HG02588 (cell line): ENCODE measurements at regions not wholly inside any gene's neighbourhood (a gene's known extent, or its start where the extent isn't known, plus 50 kb on each side); places are given as distances from the start of the nearest gene placed in this dataset.

Source experiments
- ATAC-seq: cut with Tn5 transposase; IDR thresholded peaks from one replicate; pipeline ENCODE4 v1.9.1; 2021; ENCODE audit warnings: mild to moderate bottlenecking, moderate library complexity; ENCODE audit not compliant: unreplicated experiment

DNA sequence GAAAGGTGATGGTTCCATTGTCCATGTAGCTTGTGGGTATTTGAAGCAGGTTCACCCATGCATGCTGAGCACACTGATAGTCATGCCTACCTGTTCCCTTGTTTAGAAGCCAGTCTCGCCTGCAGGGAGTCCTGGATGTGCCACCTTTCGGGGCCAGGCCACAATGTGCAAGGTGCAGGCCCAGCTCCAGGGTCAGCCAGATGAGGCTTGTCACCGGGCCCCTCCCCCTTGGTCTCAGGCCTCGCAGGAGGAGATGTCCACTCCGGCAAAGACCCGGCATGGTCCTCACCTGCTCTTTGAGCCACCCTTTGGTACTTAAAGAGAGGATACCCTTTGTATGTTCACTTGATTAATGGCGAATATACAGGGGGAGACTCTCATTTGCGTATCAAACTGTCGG is 140.4 kb upstream of the RTL1 start:
- ATAC-seq: no peak

DNA sequence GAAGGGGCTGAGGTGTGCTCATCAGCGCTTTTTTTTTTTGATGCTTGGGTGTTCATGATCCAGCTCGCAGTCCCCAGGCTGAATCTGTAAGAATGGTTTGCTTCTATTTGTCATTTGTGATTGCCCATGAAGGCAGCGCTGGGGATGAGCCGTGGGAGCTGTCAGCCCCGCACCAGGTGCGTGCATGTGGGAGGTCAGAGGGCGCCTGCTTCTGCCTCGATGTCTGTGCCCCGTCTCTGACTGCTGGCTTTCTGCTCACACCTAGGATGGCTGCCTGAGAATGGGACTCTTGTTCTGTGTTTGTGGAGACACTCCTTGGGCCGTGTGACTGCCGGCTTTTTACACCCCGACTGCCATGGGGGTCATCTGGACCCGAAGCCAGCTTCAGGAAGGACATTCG is 141.2 kb upstream of the RTL1 start:
- no peak for ATAC-seq

DNA sequence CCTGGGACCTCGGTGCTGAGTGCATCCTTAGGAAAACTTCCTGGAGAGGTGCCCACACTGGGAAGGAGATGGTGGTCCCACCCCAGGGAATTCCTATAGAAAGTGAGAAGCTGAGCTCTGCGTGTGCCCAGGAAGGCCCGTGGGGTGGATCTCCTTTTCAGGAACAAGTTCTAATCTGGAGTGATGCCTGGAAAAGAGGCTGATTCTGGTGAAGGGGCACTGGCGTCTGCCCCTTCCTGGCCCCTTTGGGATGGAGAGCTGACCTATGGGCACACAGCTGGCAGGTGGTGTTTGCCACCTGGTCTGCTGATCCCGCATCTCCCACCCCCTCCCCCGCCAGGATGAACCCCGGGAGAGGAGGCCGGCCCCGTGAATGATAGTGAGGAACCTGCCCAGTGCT is 142.0 kb upstream of the RTL1 start:
- no peak for ATAC-seq

DNA sequence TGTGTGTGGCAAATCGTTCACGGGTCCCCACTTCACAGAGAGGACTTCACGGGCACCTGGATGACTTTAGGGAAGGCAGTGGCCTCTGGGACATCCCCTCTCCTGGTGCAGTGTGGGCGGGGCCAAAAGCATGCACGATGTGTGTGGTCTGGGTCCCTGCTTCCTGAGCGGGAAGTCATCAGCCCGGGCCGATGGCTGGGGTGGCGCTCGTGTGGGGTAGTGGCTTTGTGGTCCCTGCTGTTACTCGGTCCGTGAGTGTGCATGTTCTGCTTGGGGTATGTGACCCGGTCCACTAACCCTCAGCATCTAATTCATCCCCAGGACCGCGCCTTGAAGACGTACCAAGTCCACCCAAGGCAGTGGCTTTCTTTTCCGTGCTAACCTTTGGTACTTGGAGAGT is 142.5 kb upstream of the RTL1 start:
- ATAC-seq: no peak

DNA sequence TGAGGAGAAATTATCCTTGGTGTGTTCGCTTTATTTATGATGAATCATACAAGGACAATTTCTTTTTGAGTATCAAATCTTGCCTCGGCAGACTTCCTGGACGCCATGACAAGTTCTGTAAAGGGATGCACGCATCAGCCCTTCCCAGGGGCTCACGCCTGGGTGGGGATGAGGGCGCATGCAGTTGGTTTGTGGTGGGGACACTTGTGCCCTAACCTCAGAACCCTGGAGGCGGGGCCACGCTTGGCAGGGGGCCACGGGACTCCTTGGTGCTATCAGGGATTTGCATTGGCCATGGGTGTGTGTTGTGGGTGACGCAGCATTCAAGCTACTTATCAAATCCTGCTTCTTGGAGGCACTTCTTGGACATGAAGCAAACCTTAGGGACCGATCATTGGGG is 143.8 kb upstream of the RTL1 start:
- ATAC-seq: no peak

DNA sequence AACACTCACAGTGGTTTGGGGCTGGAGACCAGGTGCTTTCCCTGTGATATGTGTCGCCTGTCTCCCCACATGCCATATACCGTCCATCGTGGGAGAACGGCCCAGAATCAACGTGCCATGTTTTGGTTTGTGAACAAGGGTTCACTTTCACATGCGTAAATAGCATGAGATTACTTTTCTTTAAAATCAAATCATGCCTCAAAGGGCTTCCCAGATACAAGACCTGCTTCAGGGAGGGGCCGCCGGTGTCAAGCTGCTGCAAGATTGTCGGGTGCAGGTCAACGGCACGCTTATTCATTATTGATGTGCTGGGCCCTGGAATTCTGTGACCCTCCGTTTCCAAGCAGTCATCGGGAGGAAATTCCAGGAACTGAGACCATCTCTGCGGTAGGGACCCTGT is 145.2 kb upstream of the RTL1 start:
- no peak for ATAC-seq

DNA sequence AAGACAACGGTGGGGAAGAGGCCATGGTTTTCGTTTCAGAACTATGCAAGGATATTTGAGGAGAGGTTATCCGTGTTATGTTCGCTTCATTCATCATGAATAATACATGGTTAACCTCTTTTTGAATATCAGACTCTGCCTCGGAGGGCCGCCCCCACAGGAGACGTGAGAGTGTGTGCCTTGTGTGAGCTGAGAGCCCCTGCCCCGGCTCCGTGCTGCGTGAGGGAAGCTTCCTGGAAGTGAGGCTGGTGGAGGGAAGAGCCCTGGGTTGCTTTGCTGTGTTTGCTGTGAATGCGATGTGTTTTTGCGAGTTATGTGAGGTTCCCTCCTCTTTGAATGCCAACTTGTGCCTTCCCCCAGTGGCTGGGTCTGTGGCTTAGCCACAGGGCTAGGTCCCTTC is 146.0 kb upstream of the RTL1 start:
- ATAC-seq: no peak

DNA sequence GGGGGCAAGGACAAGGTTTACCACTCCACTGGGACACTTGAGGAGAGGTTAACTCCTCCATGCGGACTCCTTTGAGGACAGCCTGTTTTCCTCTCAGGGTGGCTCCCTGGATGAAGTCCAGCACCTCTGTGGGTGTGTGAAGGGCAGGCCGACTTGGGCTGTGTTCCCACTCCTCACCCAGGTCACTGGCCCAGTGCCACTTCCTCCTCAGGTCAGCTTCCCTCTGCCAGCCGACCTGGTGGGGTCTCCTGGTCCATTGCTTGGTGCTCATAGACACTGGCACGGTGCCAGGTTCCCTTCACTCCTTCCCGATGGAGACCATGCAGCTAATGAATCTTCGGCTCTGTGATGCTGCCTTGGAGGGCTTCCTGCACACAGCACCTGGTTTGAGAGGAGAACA is 146.4 kb upstream of the RTL1 start:
- ATAC-seq: no peak

DNA sequence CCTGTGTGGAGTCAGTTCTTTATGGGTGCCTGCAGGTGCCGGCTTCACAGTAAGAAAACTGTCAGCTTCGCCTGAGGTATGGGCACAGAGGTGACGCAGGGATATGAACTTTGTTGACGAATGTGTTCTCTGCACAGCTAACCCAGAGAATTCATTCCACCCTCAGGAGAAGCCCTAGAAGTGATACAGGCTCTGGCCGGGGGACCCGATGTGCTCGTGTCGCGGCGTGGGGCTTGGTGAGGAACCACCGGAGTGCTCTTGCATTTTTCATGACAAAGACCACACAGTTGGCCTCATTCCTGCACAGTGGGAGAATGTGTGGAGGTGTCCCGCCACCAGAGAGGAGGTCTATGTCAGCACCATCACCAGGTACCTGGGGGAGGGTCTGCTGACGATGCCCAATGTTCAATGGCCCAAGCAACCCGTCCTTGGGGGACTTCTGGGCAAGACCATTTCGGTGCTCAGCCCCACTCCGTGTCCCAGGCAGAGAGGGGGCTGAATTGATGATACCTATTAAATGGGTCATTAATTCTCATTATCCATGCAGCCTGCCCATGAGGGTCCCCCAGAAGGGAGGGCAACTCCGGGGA is 147.5 kb upstream of the RTL1 start:
- no peak for ATAC-seq

DNA sequence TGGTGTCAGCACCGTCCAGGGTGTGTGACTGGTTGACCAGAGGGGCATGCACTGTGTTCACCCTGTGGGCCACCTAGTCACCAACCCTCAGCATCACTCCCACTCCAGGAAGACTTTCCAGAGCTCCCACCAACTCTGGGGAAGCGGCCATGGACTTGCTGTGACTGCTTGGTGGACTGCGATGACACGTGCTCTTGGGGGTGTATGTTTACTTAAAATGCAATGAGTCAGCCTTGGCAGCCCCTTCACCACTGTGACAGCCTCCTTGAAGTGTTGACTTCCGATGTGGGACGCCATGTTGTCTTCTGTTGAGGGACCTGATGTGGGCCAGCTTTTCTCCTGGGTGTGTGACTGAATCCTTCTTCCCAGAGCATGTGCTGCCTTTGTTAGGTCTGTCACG is 151.1 kb upstream of the RTL1 start:
- no peak for ATAC-seq

DNA sequence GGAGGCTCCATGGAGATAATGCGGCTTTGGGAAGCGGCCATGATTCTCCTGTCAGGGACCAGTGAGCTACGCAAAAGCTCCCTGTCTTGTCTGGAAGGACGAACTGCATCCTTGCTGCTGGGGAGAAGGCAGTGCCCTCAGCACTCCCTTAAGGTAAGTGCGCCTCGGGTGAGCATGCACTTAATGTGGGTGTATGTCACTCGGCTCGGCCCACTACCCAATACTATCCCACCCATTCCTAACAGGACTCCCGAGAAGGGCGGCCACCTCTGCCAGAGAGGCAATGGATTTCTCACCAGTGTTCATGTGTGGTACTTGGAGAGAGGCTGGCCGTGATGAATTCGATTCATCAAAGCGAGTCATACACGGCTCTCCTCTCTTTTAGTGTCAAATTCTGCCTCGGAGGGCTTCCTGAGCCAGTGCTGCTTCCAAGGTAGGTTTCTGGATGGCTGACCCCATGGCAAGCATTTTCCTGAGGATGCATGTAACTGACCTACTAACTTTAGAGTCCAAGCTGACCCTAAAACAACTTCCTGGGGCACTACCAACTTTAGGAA is 151.7 kb upstream of the RTL1 start:
- no peak for ATAC-seq

DNA sequence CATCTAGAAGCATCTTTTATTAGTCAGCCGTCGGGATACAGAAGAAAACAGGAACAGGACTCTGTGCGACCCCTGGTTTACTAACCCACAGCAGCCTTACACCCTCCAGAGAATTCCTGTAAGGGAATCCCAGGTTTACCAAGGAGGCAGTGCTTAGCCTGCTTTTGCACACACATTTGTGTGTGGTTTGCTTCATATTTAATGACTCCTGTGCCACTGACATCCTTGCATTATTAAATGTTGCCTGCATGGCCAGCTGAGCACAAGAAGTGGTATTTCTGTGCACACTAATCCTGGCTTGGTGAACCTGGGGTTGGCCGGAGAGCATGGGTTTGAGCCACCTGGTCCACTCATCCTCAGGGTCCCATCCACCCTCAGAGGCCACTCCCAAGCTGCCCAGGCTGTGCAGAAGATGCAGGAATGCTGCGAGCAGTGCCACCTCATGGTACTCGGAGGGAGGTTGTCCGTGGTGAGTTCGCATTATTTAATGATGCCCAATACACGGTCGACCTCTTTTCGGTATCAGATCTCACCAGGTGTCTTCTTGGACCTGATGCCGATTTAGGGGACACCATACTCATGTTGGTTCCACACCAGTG is 152.4 kb upstream of the RTL1 start:
- no peak for ATAC-seq

DNA sequence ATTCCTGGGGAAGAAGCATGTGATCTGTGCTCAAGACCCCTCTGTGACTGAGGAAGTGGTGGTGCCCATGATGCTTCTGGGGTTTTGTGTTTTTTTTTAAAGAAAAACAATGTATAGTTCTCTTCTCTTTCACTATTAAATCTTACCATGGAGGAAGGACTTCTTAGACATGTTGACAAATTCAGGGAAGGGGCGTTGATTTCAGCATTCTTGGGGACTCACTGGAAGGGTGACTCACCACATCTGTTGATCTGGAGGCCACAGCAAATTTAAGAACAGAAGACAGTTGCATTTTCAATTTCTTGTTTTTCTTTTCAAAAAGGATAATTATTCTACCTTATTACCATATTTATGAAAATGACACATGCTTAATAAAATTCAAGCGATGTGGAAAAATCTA is 152.9 kb upstream of the RTL1 start:
- ATAC-seq: no peak

DNA sequence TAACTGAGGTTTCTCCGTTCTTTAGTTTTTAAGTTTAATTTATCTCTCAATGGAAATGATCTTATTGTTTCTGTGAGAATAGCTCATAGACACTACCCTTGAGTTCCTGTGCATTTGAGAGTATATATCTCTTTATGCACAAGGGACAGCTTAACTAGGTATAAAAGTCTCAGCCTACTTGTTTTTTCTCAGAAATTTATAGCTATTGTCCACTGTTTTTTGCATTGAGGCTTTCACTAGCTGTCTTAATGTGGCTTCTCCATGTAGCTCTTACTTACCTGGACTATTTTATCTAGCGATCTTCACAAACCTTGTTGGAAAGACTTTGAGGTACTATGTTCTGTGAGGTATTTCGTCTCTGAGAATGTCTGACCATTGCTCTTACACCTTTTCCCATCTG is 153.9 kb upstream of the RTL1 start:
- no peak for ATAC-seq

DNA sequence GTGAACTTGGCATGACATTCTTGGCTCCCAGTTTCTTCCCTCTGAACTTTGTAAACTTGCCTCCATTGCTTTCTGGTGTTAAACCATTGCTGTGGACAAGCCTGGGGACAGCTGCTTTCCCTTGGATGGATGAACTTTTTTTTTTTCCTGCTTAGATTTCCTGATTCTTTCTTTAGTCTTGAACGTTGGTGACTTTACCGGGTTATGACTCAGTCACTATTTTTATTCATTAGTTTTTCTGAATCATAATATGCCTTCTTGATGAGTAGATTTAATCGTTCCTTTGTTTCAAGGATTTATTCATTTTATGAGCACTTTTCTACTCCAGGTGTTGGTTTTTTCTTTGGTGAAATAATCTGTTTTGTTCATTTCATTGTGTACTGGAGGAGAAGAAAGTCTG is 155.0 kb upstream of the RTL1 start:
- ATAC-seq: no peak

DNA sequence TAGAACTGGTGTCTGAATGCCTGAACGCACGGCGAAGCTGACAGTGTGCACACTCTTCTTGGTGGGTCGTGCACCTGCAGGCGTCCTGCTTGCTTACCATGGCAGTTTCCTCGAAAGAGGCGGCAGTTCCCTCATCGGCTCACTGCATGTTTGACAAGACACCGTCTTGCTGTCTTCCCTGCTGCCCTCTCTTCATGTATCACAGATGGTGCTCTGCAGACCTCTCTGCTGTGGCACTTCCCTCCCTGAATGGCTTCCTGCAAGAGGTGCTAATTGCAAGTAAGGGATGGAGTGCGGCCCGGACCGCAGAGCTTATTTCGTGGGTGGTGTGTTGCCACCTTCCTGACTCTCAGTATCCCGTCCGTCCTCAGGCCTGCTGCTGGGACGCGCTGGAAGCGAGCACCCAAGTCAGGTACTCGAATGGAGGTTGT is 156.7 kb upstream of the RTL1 start:
- no peak for ATAC-seq

DNA sequence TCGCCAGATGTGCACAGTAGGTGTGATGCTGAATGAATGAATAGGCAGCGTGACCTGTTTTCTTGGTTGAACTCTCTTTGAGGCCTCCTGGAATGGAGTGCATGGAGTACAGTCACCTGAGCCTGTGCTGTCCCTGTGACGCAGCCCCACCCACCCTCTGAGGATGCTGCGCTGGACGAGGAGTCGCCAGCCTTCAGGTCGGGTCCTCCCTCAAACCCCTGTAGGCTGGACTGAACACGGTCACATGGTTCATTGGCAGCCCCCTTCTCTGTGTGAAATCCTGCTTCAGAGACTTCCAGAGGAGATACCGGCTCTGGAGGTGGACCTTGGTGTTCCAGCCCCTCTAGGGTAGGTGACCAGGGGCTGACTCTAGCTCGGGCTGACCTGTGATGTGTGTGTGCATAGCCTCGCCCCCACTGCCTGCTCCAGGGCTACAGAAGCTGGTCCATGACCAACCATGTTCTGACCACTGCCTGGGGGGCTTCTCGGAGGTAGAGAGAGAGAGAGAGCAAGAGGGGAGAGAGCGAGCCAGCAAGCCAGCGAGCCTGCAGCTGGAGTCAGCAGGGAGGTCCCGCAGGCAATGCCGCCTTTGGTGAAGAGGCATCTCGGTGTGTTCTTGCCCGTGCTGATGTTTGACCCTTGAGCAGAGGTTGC is 158.0 kb upstream of the RTL1 start:
- ATAC-seq: no peak

DNA sequence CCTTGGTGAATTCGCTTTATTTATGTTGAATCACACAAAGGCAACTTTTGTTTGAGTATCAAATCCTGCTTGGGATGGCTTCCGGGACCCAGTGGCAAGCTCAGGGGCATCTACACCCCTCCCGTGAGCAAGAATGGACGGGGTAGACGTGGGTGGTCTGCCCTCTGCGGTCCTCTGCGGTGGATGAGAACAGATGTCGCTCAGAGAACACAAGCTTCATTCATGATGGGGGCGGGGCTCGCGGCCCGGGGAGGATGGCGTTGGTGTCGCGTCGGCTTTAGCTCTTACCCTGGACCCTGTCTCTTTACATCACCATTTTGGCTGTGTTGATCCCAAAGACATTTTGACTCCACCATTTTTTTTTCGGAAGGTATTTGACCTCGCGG is 158.5 kb upstream of the RTL1 start:
- no peak for ATAC-seq

DNA sequence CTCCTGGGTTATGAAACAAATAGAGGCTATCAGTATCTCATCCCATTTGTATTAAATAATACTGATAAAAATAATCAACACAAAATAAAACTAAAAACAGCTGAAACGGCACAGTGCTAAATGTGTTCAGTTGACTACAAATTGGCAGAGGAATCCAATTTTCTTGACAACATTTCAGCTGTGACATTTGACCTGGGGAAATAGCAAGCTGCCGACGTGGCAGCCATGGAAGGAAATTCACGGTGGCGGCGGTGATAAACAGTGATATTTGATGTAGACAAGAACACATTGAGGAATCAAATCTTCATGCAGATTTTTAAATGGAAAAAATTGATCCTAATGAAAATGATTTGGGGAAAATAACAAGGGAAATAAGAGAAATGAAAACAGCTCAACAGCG is 159.1 kb upstream of the RTL1 start:
- ATAC-seq: no peak

DNA sequence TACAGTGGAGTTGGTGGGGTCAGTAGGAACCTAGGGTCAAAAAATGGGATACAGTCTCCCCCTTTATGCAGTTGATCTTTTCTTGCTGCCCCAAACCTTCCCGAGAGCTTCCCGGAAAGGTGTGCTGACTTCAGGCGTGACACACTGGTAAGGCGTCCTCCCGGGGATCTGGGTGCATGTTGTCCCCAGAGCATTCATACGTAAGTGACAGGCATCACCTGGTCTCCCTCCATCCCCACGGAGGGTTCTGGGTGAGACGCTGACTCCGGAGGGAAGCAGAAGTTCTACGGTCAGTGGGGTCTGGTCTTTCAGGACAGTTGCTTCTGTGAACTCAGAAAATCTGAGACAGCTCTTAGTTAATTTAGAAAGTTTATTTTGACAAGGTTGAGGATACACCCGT is 159.6 kb upstream of the RTL1 start:
- ATAC-seq: no peak

DNA sequence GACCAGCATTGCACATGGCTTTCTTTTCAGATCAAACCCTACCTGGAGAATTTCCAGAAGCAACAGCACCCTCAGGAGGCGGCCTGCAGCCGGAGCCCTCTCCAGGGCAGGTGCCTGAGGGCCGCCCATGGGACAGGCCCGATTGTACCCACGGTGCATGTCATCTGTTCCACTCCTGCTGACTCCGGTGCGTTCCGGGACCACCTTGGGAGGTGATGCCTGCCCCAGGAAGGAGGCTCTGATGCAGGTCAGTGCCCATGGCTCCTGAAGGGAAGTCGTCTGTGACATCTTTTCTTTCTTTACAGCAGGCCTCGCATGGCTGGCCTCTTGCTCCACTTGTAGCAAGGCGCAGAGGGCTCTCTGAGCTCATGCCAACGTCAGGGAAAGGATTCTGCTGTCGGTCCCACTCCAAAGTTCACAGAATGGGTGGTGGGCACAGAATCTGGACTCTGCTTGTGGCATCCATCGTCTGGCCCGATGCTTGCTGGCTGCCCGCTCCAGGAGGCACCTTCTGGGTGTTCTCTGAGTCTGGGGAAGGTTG is 160.7 kb upstream of the RTL1 start:
- ATAC-seq: no peak

DNA sequence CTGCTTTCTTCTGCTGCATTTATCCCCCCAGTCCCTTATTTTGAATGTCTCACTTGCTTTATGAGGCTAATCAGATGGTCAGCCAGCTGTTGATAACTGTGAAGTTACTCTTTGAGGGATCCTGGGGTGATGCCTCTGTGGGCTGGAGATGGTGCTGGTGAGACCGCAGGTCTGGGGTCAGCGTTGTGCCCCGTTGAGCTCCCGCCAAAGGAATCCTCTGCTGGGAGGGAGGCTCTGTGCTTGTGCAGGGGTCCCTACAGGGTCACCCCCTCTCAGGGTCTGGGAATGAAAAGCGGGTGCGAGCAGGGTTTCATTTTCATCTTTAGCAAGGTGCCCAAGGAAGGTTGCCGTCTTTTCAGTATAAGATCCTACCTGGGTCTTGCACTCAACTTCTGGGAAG is 161.2 kb upstream of the RTL1 start:
- ATAC-seq: no peak
